NCI-H128 (cell line): ENCODE measurements at regions not wholly inside any gene's neighbourhood (a gene's known extent, or its start where the extent isn't known, plus 50 kb on each side); places are given as distances from the start of the nearest gene placed in this dataset.
A peak's percentile ranks its signal among the peaks of the same experiment; 100 is the strongest.

Source experiments
- DNase-seq: peaks from one replicate; lab custom pipeline; 2025; ENCODE audit not compliant: unreplicated experiment; lab: John Stamatoyannopoulos, UW

DNA sequence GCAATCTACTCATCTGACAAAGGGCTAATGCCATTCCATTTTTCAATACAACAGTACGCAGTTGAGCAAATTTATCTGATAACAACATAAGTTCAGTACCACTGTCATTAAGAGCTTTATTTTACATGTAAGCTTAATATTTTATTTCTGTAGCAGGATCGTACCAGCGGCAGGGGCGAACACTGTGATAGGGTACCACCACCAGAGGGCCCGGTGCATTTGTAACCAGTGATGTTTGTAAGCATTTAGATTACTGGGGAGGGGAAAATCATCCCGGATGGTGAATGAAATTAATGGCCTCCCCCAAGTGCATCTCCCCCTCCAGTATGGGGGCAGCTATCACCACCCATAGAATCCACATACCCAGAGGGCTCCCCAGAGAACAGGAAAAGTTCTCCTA lies 179.0 kb downstream of the ADGRA3 start:
- DNase-seq: no peak

- no peak for DNase-seq
Measured at GRCh38 chr4:22334155-22334554, 181.7 kb downstream of the ADGRA3 start.

- no peak for DNase-seq
Measured at GRCh38 chr4:22324422-22324821, 191.4 kb downstream of the ADGRA3 start.

GRCh38 chr4:22323691-22324090 lies 192.2 kb downstream of the ADGRA3 start:
- DNase-seq: no peak

DNA sequence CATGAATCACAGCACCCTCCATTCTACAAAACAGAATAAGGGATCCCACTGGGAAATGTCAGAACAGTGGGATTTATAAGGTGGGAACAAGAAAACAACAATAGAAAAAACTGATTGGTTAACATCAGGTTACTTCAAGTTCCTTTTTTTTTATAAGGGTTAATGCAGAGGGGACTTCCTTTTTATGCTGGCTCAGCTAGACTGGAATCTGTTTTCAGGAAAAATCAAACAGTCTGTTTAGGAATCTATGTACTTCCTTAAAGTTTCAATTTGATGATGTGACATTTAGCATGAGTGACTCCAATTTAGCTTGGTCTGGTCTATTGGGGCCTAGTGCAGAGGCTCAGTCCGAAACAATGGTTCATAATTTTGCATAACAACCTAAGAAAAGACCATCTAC lies 192.9 kb downstream of the ADGRA3 start:
- no peak for DNase-seq

- no peak for DNase-seq
Measured at GRCh38 chr4:22315628-22316027, 200.2 kb downstream of the ADGRA3 start.

GRCh38 chr4:22313976-22314375 lies 201.9 kb downstream of the ADGRA3 start:
- no peak for DNase-seq

DNA sequence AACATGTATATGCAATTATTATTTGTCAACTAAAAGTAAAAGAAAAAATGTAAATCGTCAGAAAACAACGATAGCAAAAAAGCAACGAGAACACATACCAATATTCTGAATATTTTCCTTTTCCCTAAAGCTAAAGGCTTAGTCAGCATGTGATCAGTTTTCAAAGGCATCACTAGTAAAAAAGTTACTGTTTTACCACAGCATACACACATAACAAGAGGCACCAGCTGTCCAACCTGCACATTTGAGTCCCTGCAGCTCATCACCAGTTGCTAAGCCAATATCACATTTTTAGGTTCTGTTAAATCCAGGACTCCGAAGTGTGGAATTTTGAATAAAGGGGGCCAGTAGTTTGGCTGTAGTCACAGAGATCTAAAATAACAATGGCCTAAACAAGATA lies 203.8 kb downstream of the ADGRA3 start:
- DNase-seq: no peak

DNA sequence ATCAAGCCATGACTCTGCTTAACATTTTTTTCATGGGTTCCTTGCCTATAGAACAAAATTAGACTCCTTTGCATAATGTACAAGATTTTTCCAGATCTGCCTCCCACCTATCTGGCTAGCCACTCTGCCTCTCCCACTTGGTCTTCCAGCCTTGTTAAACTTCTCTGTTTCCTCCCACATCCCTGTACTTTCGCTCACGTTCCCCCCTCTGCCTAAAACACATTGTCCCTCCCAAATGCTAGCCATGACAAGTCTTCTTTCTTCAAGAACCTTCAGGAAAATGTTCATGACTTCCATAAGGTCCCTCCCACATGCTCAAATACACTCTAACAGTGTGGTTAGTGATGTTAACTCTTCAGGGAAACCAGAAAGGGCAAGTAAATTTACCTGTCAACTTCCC lies 214.6 kb downstream of the ADGRA3 start:
- DNase-seq: no peak

- DNase-seq: no peak
Measured at GRCh38 chr4:22299678-22300077, 216.2 kb downstream of the ADGRA3 start.

DNA sequence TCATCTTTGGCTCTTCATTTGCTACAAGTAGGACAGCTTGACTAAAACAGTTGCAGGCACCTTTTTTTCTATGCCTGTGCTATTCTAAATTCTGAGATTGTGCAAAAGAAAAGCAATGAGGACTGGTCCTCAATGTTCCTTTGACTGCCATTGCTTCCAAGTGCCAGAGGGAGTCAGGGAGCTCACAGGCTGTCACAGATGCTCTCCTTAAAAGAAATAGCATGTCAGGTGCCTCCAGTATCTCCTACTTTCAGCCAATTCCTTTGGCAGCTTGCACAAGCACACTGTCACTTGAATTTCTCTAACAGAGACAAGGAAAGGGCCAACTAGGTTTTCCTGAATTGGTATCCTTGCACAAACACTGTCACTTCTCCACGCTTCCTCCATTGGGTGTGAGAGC lies 228.2 kb downstream of the ADGRA3 start:
- no peak for DNase-seq

- DNase-seq: no peak
Measured at GRCh38 chr4:22268350-22269025, 247.4 kb downstream of the ADGRA3 start.

DNA sequence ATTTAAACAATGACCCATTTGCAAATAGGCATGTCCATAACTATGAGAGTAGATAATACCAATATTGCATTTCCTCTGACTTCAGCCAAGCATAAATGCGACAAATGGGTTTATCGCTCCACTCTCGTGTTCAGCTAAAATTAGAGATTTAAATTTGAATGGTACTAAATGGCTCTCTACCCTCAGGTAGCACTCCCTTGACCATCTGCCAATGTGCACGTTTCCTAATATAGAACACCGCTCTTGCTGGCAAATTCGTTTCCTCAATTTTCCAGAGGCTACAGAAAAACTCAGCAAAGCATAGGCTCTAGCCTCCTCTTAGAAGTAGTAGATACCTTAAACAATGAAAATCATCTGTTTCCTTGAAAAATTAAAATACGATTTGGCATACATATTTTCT lies 251.6 kb downstream of the ADGRA3 start:
- DNase-seq: peak; percentile 74

DNA sequence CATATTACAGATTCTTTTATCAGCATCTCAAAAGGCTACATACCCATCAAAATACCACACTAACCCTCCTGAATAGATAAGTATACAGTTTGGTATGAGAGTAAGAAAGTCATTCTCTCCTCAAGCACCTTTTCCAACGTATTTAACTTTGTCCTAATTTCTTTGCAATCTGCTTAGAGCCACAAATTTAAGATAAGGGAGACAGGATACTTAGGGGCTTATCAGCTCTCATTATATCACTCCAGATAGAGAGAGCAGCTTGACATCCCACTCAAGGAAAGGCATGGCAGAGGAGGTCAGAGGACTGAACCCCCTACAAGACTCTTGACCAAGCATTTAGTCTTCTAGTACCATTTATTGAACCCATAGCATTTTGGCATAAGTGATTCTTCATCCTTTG lies 262.4 kb downstream of the ADGRA3 start:
- DNase-seq: no peak

DNA sequence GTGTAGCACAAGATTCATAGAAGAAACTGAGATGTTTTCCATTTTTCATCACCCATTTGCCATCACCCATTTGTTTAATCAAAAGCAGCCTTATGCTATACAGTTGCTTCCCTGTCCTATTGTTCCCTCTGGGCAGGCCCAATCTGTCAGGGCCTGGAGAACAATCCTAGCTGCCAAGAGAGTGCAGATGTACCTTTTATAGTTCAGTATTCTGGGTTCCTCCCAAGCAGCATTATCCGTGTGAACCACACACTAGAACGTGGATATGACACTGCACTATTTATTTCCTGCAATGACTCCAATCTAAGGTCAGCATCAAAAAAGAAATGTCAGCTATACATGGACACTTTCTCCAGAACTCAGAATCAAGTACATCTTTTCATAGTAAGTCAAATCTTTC lies 269.0 kb downstream of the ADGRA3 start:
- DNase-seq: no peak

DNA sequence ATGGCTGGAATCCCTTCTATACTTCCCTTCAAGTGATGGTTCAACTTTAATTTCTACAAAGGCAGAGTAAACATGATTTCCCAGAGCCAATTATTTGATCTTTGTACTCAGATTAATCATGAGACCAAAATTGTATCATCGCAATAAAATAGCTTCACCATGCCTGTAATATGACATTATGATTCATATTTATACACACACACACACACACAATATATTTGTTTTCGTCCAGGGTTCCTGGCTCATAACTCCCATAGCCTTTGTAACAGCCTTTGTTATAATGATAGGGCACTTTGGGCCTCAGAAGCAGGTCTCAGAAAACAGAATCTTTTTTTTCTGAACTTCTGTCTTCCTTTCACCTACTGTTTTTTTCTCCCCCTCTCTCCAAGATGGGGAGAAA lies 270.6 kb downstream of the ADGRA3 start:
- no peak for DNase-seq

GRCh38 chr4:22241415-22241814 lies 274.5 kb downstream of the ADGRA3 start:
- no peak for DNase-seq

DNA sequence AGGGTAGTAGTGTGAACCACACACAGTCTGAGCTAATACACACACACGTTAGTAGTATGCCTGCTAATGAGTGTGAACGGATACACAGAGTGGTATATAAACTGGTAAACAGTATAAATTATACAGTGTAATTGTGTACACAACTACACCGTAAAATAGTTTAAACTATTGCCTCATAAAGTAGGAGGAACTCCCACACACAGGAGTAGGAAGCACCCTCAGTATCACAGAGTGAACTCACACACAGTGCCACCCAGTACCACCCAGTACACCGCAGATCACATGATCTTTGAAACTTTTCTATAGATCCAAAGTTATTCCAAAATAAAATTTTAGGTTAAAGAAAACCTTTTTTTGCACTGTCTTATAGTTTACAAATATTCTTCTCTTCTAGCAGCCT lies 275.1 kb downstream of the ADGRA3 start:
- DNase-seq: no peak

- DNase-seq: no peak
Measured at GRCh38 chr4:22238742-22239141, 277.1 kb downstream of the ADGRA3 start.

DNA sequence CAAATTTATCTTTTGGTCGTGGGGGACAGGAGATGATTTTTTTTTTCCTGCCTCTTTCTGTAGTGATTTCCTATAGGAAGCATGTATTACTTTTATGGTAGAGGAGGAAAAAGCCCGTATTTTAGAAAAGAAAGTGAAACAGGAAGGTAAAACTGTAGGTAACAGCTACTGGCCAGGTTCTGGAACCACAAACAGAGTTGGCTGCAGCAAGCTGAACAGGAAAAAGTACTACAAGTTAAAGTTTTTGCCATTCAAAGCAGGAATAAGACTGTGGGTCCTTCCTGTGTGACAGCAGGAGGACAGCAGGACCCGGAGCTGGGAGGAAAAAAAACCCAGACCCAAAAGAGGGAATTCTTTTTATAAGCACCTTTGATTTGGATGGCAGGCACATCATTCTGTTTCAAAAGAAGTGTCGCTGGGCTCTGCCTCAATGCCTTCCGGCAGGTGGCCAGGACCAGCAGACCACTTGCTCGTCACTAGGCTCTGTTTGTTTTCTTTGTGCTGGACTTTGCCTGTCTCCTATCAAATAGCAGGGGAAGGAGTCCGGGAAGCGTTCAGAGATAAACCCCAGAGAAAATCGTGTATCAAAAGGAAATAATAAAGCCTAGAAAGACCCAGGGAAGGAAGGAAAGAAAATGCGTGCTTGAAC lies 277.9 kb downstream of the ADGRA3 start:
- DNase-seq: no peak

- no peak for DNase-seq
Measured at GRCh38 chr4:22237155-22237751, 278.6 kb downstream of the ADGRA3 start.

GRCh38 chr4:22235698-22236097 lies 280.2 kb downstream of the ADGRA3 start:
- no peak for DNase-seq

DNA sequence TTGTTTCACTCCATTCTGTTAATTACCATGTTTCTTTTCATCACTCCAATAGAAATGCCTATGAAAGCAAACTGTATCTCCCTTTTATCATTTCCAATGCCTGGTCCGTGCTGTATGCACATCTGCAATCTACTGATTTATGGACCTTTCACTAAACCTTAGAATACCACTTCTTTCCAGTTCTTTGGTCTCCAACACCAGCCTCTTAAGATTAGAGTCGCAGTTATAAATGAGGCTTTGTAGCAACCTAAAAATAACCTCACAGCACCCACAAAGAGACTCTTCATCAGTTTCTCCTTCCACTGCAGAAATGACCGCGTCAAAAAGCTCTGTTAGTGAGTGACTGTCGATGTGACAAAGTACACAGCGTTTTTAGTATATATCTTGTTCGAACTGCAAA lies 282.6 kb downstream of the ADGRA3 start:
- DNase-seq: no peak
